ENCODE measurements at regions not wholly inside any gene's neighbourhood (a gene's known extent, or its start where the extent isn't known, plus 50 kb on each side); places are given as distances from the start of the nearest gene placed in this dataset.

DNA sequence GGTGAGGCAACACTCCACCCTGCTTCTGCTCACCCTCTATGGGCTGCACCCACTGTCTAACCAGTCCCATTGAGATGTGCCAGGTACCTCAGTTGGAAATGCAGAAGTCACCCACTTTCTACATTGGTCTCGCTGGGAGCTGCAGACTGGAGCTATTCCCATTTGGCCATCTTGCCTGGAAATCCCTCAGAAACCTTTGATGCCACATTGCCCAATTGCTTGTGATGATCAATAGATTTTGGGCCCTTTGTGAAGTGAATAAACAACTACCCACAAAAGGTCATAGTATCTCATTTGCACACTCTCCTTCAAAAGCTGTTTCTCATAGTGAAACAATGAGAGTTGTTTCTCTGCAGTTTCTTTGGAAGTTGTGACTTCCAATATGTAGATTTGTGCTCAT, 742.9 kb downstream of the INHBA start:
- Histone ChIP-seq H3K9ac (ENCODE audit: low read length) (no peak overlapping the region), H2AFZ (ENCODE audit: low read depth, low read length) (no peak overlapping the region), H3K4me3 (ENCODE audit: low read length) (no peak overlapping the region), H3K36me3 (replicated peaks; ENCODE audit: low read depth, low read length) (no peaks in the 10 kb centered on the region), H3K9me3 (ENCODE audit: insufficient read depth, low read length) (no peaks in the 10 kb centered on the region), H3K27me3 (ENCODE audit: low read depth, low read length) (no peaks in the 10 kb centered on the region), H4K20me1 (ENCODE audit: insufficient read depth, low read length) (no peaks in the 10 kb centered on the region), H3K4me1 (ENCODE audit: low read length) (no peaks in the 10 kb centered on the region), H3K4me2 (ENCODE audit: low read length) (no peak overlapping the region), H3K79me2 (ENCODE audit: low read length) (no peaks in the 10 kb centered on the region), H3K27ac (ENCODE audit: low read length) (no peak overlapping the region)
- TF ChIP-seq EZH2phosphoT487 (IDR thresholded peaks at IDR 0.05; ENCODE audit: low read depth) (no peak), CTCF (IDR thresholded peaks at IDR 0.05; ENCODE audit: low read depth, low read length) (no peak)

DNA sequence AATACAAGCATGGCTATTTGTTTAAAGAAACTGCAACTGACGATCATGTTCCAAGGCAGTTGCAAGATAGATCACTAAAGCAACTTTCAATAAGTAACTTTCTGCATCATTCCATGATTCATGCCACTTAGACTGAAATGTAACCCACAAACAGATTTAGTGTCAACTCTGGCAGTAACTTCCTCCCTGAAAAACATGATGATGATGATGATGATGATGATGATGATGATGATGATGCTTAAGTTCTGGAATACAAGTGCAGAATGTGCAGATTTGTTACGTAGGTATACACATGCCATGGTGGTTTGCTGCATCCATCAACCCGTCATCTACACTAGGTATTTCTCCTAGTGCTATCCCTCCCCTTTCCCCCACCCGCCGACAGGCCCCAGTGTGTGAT, 754.7 kb downstream of the INHBA start:
- H3K4me3 ChIP-seq (ENCODE audit: low read length), result no peak overlapping the region
- H3K4me2 ChIP-seq (ENCODE audit: low read length), result no peak overlapping the region
- no peaks in the 10 kb centered on the region for H3K4me1 ChIP-seq (ENCODE audit: low read length)
- no peak overlapping the region for H2AFZ ChIP-seq (ENCODE audit: low read depth, low read length)
- H3K36me3 ChIP-seq (replicated peaks; ENCODE audit: low read depth, low read length), result no peaks in the 10 kb centered on the region
- no peak overlapping the region for H3K9ac ChIP-seq (ENCODE audit: low read length)
- no peak for TF ChIP-seq EZH2phosphoT487 (IDR thresholded peaks at IDR 0.05; ENCODE audit: low read depth)
- no peaks in the 10 kb centered on the region for H4K20me1 ChIP-seq (ENCODE audit: insufficient read depth, low read length)
- H3K27me3 ChIP-seq (ENCODE audit: low read depth, low read length), result no peaks in the 10 kb centered on the region
- no peaks in the 10 kb centered on the region for H3K9me3 ChIP-seq (ENCODE audit: insufficient read depth, low read length)
- H3K79me2 ChIP-seq (ENCODE audit: low read length), result no peaks in the 10 kb centered on the region
- no peak overlapping the region for H3K27ac ChIP-seq (ENCODE audit: low read length)

- no peak overlapping the region for H3K4me2 ChIP-seq (ENCODE audit: low read length)
- H2AFZ ChIP-seq (ENCODE audit: low read depth, low read length), result no peak overlapping the region
- no peak overlapping the region for H3K4me3 ChIP-seq (ENCODE audit: low read length)
- H3K36me3 ChIP-seq (replicated peaks; ENCODE audit: low read depth, low read length), result no peaks in the 10 kb centered on the region
- H3K9ac ChIP-seq (ENCODE audit: low read length), result no peak overlapping the region
- no peak overlapping the region for H3K27ac ChIP-seq (ENCODE audit: low read length)
- H3K9me3 ChIP-seq (ENCODE audit: insufficient read depth, low read length), result no peaks in the 10 kb centered on the region
- H3K27me3 ChIP-seq (ENCODE audit: low read depth, low read length), result no peaks in the 10 kb centered on the region
- no peaks in the 10 kb centered on the region for H3K79me2 ChIP-seq (ENCODE audit: low read length)
- H4K20me1 ChIP-seq (ENCODE audit: insufficient read depth, low read length), result no peaks in the 10 kb centered on the region
- H3K4me1 ChIP-seq (ENCODE audit: low read length), result no peaks in the 10 kb centered on the region
- TF ChIP-seq EZH2phosphoT487 (IDR thresholded peaks at IDR 0.05; ENCODE audit: low read depth), result no peak
- TF ChIP-seq CTCF (IDR thresholded peaks at IDR 0.05; ENCODE audit: low read depth, low read length), result no peak
Measured at GRCh38 chr7:40947566-40947965, 755.3 kb downstream of the INHBA start.

GRCh38 chr7:40946549-40946948, 756.3 kb downstream of the INHBA start:
- Histone ChIP-seq H3K27ac (ENCODE audit: low read length) (no peak overlapping the region), H3K27me3 (ENCODE audit: low read depth, low read length) (no peaks in the 10 kb centered on the region), H3K9ac (ENCODE audit: low read length) (no peak overlapping the region), H3K4me2 (ENCODE audit: low read length) (no peak overlapping the region), H3K36me3 (replicated peaks; ENCODE audit: low read depth, low read length) (no peaks in the 10 kb centered on the region), H3K4me1 (ENCODE audit: low read length) (no peaks in the 10 kb centered on the region), H4K20me1 (ENCODE audit: insufficient read depth, low read length) (no peaks in the 10 kb centered on the region), H3K79me2 (ENCODE audit: low read length) (no peaks in the 10 kb centered on the region), H2AFZ (ENCODE audit: low read depth, low read length) (no peak overlapping the region), H3K4me3 (ENCODE audit: low read length) (no peak overlapping the region), H3K9me3 (ENCODE audit: insufficient read depth, low read length) (no peaks in the 10 kb centered on the region)
- TF ChIP-seq CTCF (IDR thresholded peaks at IDR 0.05; ENCODE audit: low read depth, low read length) (no peak), EZH2phosphoT487 (IDR thresholded peaks at IDR 0.05; ENCODE audit: low read depth) (no peak)

DNA sequence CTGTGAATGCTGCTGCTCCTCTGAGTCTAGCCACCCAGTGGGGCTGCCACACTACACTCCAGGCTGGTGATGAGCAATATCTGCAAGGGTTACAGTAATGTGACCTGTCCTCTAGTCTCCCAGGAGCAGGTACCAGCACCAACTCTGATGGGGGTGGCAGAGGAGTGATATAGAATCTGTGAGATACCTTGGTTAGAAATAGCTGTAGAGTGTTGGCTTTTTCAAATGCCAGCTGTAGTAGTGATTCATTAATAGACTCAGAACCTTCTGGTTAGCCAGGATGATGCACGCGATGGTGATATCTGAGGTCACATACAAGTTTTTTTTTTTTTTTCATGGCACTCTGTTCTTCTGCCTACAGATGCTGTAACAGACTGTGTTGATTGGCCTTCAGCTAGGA, 757.1 kb downstream of the INHBA start:
- no peaks in the 10 kb centered on the region for H3K36me3 ChIP-seq (replicated peaks; ENCODE audit: low read depth, low read length)
- H2AFZ ChIP-seq (ENCODE audit: low read depth, low read length), result no peak overlapping the region
- no peaks in the 10 kb centered on the region for H3K9me3 ChIP-seq (ENCODE audit: insufficient read depth, low read length)
- no peak overlapping the region for H3K4me2 ChIP-seq (ENCODE audit: low read length)
- no peaks in the 10 kb centered on the region for H4K20me1 ChIP-seq (ENCODE audit: insufficient read depth, low read length)
- no peaks in the 10 kb centered on the region for H3K27me3 ChIP-seq (ENCODE audit: low read depth, low read length)
- H3K27ac ChIP-seq (ENCODE audit: low read length), result no peak overlapping the region
- no peaks in the 10 kb centered on the region for H3K79me2 ChIP-seq (ENCODE audit: low read length)
- H3K4me1 ChIP-seq (ENCODE audit: low read length), result no peaks in the 10 kb centered on the region
- H3K4me3 ChIP-seq (ENCODE audit: low read length), result no peak overlapping the region
- no peak for TF ChIP-seq EZH2phosphoT487 (IDR thresholded peaks at IDR 0.05; ENCODE audit: low read depth)
- no peak for TF ChIP-seq CTCF (IDR thresholded peaks at IDR 0.05; ENCODE audit: low read depth, low read length)
- H3K9ac ChIP-seq (ENCODE audit: low read length), result no peak overlapping the region

All from OCI-LY3 (cell line).